Lower leg skin (tissue), 4 donors: ENCODE measurements at regions not wholly inside any gene's neighbourhood (a gene's known extent, or its start where the extent isn't known, plus 50 kb on each side); places are given as distances from the start of the nearest gene placed in this dataset.
"Not testable (repeated sequence)": the region's sequence is repeated elsewhere in the genome, so short reads cannot be mapped to it uniquely, and the experiment has no call there.

Experiments
- DNase-seq, 2 donors: peaks; one replicate each; pipeline ENCODE4 v3.0.0-alpha.2; 2019; ENCODE audit warnings: low spot score in 2 of 2
- H3K4me3 ChIP-seq: fragments of 200-600 bp; sonication (generic); 2 replicates; pipeline ENCODE4 v1.5.1; 2017; ENCODE audit warnings: mild to moderate bottlenecking, low read depth; ENCODE audit not compliant: poor library complexity, severe bottlenecking
- CTCF ChIP-seq, 3 donors: fragments of 450-650 bp; IDR thresholded peaks; one replicate each; pipeline ENCODE4 v1.5.1; 2016; ENCODE audit warnings: antibody characterized with exemption in 3 of 3, mild to moderate bottlenecking in 3 of 3, moderate library complexity in 2 of 3
- POLR2A ChIP-seq, 2 donors: fragments of 450-650 bp; IDR thresholded peaks; one replicate each; pipeline ENCODE4 v1.6.1; 2016 to 2017; ENCODE audit warnings: antibody characterized with exemption in 2 of 2, mild to moderate bottlenecking in 1 of 2, moderate library complexity in 1 of 2
- WGBS, 2 donors: methylation state at CpG; one replicate each; pipeline ENCODE4 v1.1.5; 2018; 5-methylcytosine and 5-hydroxymethylcytosine counted together
- intact Hi-C: fragments of 100-400 bp; cut with DNase I; formaldehyde crosslinking; loops from one replicate; pipeline ENCODE4 v1.15.0; 2023; ENCODE audit warnings: low total_unique reads

- TF ChIP-seq POLR2A (IDR thresholded peaks at IDR 0.05) (no peak), CTCF (IDR thresholded peaks at IDR 0.05) (no peak)
- no peak for DNase-seq
- H3K4me3 ChIP-seq, result no peak overlapping the region
- intact Hi-C loops, result no loop called here
- 21 to 25% methylated on average over 1 of the region's 1 CpG for WGBS, 2 donors
These were observed 213.3 kb upstream of the FBXL7 start for GRCh38 chr5:15286650-15287049.

- no peak overlapping the region for H3K4me3 ChIP-seq
- 40 to 44% methylated on average over 5 of the region's 5 CpGs for WGBS, 2 donors
- TF ChIP-seq CTCF (IDR thresholded peaks at IDR 0.05) (no peak), POLR2A (IDR thresholded peaks at IDR 0.05) (no peak)
- no peak for DNase-seq
- intact Hi-C loops, result no loop called here
These were observed 213.9 kb upstream of the FBXL7 start for GRCh38 chr5:15285901-15286583.

GRCh38 chr5:15284706-15285105, 215.3 kb upstream of the FBXL7 start:
- TF ChIP-seq CTCF (IDR thresholded peaks at IDR 0.05) (no peak), POLR2A (IDR thresholded peaks at IDR 0.05) (no peak)
- DNase-seq, result no peak
- intact Hi-C loops, result no loop called here
- H3K4me3 ChIP-seq, result no peak overlapping the region

- DNase-seq, result no peak
- no peak overlapping the region for H3K4me3 ChIP-seq
- WGBS, 2 donors, result 60 to 66% methylated on average over 2 of the region's 2 CpGs
- TF ChIP-seq CTCF (IDR thresholded peaks at IDR 0.05), result no peak
- TF ChIP-seq POLR2A (IDR thresholded peaks at IDR 0.05), result no peak
- intact Hi-C loops, result no loop called here
These were observed 216.9 kb upstream of the FBXL7 start for GRCh38 chr5:15283076-15283475.

DNA sequence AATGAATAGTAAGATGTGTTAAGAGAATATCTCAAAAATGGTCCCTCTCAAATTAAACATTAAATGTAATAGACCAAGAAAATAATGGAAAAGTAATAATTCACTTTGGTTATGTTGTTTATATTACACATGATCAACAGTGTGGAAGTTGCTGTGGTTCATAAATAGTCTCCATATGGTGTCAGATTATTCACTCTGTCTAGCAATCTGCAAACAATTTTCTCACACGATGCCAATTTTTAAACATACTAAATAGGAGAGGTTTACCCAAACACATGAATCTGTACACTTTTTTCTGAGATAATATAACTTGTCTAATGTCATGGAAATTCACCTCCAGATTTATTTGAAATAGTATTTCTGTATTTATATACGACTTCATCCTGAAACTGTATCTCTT, 217.4 kb upstream of the FBXL7 start:
- DNase-seq, result no peak
- no peak overlapping the region for H3K4me3 ChIP-seq
- WGBS, 2 donors, result 57 to 61% methylated on average over 2 of the region's 2 CpGs
- TF ChIP-seq CTCF (IDR thresholded peaks at IDR 0.05) (no peak), POLR2A (IDR thresholded peaks at IDR 0.05) (no peak)
- intact Hi-C loops, result no loop called here

DNA sequence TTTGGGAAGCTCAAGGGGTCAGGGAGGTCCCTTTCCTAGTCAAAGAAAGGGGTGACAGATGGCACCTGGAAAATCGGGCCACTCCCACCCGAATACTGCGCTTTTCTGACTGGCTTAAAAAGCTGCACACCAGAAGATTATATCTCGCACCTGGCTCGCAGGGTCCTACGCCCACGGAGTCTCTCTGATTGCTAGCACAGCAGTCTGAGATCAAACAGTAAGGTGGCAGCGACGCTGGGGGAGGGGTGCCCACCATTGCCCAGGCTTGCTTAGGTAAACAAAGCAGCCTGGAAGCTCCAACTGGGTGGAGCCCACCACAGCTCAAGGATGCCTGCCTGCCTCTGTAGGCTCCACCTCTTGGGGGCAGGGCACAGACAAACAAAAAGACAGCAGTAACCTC, 228.4 kb upstream of the FBXL7 start:
- H3K4me3 ChIP-seq, intact Hi-C loops, DNase-seq: not testable (repeated sequence)
- 42 to 65% methylated on average over 9 of the region's 9 CpGs for WGBS, 2 donors
